ENCODE measurements at regions not wholly inside any gene's neighbourhood (a gene's known extent, or its start where the extent isn't known, plus 50 kb on each side); places are given as distances from the start of the nearest gene placed in this dataset.

DNA sequence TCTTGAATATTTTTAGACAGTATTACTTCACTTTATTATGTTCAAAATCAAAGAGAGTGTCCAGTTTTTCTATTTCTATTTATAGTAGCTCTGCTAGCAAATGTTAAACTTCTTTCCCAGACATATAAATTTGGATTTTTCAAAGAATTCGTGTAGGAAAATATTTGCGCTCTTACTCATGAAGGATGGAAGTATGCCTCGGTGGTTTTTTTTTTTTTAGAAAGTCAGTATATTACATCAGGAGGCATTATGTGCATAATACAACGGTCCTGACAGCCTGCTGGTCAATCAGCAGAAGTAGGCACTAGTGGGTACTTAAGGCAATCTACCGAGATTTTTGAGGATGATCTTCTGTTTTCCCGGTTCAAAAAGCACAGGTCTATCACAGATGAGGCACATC is 249.3 kb downstream of the TBX18 start (continued):
- TF ChIP-seq SAFB (IDR thresholded peaks at IDR 0.05; ENCODE audit: borderline replicate concordance, low read depth, low read length) (no peak), TCFL5 (CRISPR knock-in tag; conservative IDR thresholded peaks at IDR 0.05) (no peak), SP1 (CRISPR knock-in tag; IDR thresholded peaks at IDR 0.05) (no peak), BCOR (IDR thresholded peaks at IDR 0.05) (no peak)
- TF ChIP-seq, protein P1, sequence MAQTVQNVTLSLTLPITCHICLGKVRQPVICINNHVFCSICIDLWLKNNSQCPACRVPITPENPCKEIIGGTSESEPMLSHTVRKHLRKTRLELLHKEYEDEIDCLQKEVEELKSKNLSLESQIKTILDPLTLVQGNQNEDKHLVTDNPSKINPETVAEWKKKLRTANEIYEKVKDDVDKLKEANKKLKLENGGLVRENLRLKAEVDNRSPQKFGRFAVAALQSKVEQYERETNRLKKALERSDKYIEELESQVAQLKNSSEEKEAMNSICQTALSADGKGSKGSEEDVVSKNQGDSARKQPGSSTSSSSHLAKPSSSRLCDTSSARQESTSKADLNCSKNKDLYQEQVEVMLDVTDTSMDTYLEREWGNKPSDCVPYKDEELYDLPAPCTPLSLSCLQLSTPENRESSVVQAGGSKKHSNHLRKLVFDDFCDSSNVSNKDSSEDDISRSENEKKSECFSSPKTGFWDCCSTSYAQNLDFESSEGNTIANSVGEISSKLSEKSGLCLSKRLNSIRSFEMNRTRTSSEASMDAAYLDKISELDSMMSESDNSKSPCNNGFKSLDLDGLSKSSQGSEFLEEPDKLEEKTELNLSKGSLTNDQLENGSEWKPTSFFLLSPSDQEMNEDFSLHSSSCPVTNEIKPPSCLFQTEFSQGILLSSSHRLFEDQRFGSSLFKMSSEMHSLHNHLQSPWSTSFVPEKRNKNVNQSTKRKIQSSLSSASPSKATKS (CRISPR knock-in tag; IDR thresholded peaks at IDR 0.05), result no peak
- TF ChIP-seq, protein P2, sequence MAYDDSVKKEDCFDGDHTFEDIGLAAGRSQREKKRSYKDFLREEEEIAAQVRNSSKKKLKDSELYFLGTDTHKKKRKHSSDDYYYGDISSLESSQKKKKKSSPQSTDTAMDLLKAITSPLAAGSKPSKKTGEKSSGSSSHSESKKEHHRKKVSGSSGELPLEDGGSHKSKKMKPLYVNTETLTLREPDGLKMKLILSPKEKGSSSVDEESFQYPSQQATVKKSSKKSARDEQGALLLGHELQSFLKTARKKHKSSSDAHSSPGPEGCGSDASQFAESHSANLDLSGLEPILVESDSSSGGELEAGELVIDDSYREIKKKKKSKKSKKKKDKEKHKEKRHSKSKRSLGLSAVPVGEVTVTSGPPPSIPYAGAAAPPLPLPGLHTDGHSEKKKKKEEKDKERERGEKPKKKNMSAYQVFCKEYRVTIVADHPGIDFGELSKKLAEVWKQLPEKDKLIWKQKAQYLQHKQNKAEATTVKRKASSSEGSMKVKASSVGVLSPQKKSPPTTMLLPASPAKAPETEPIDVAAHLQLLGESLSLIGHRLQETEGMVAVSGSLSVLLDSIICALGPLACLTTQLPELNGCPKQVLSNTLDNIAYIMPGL (CRISPR knock-in tag; IDR thresholded peaks at IDR 0.05), result no peak

DNA sequence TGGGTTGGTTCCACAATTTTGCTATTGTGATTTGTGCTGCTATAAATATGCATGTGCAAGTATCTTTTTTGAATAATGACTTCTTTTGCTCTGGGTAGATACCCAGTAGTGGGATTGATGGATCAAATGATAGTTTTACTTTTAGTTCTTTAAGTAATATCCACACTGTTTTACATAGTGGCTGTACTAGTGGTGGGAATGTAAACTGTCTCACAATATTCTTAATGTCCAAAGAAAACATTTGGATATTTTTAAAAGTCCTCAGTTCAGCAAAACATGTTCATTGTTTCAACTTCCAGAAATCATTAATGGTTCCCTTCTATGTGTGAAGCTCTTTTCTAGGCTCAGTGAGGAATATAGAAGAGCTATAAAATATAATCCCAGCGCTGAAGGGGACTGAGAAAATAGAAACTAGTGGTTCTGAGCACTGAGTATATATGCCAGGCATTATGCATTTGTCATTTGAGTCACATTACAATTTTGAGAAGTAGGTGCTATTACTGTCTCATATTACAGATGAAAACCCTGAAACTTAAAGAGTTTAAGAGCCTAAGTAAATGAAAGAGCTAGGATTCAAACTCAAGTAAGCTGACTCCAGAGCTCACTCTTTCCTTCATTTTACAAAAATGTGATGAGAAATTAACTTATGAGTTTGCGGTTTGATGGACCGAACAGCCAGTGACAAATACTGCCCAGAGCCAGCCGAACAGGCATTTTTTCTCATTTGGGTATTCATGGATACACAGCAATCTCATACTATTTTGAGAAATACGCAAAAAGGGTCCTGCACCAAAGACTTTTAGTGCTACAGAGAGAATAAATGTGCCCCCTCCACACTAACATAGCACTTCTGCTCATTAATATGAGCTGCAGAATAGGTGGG is 250.1 kb downstream of the TBX18 start:
- no peaks in the 10 kb centered on the region for H3K9me3 ChIP-seq (replicated peaks; ENCODE audit: control insufficient read depth, insufficient read depth, low read depth, low read length)
- H2AFZ ChIP-seq (ENCODE audit: low read depth, low read length), result no peak overlapping the region
- H3K9me1 ChIP-seq (ENCODE audit: control insufficient read depth, insufficient read depth, low read length), result no peaks in the 10 kb centered on the region
- no peak overlapping the region for H3K4me3 ChIP-seq
- no peak for ATAC-seq
- in situ Hi-C loops (cut with MboI) (no loop called here), intact Hi-C loops (cut with micrococcal nuclease) (no loop called here)
- ChIA-PET POLR2A (no interaction called here), CTCF (ENCODE audit: low intra/inter-chr PET ratio) (no interaction called here)
- H3K36me3 ChIP-seq (ENCODE audit: control insufficient read depth, insufficient read depth, low read length), result no peaks in the 10 kb centered on the region
- TF ChIP-seq ZSCAN32 (CRISPR knock-in tag; IDR thresholded peaks at IDR 0.05) (no peak), HLTF (IDR thresholded peaks at IDR 0.05) (no peak), PHF8 (IDR thresholded peaks at IDR 0.05; ENCODE audit: borderline replicate concordance, low read length) (no peak), ZNF717 (CRISPR knock-in tag; IDR thresholded peaks at IDR 0.05) (no peak), KLF16 (IDR thresholded peaks at IDR 0.05) (no peak), ZNF274 (IDR thresholded peaks at IDR 0.05; ENCODE audit: borderline replicate concordance, low read depth, low read length) (no peak)
- DNase-seq (ENCODE audit: extremely low read depth in 1 of 4, low spot score in 3 of 4), result no peak
- H3K4me1 ChIP-seq (replicated peaks in 1 of 2; ENCODE audit: control insufficient read depth in 2 of 2, insufficient read depth in 2 of 2, low read length in 2 of 2), result no peaks in the 10 kb centered on the region
- BruUV-seq (replicated peaks), result no TSS peak
- H3K79me2 ChIP-seq (ENCODE audit: control insufficient read depth, insufficient read depth, low read length), result no peaks in the 10 kb centered on the region
- FAIRE-seq, result no peak
- 2% methylated on average over 5 of the region's 5 CpGs for WGBS (ENCODE audit: insufficient coverage, low coverage, missing lambda C conversion rate)
- no peak overlapping the region for H3K9ac ChIP-seq (ENCODE audit: insufficient read depth in 1 of 2, low read depth in 2 of 2, low read length in 2 of 2)
- H3K4me2 ChIP-seq (ENCODE audit: insufficient read depth, low read length), result no peak overlapping the region
- H4K20me1 ChIP-seq (replicated peaks; ENCODE audit: control insufficient read depth, insufficient read depth, low read length), result no peaks in the 10 kb centered on the region
- no peaks in the 10 kb centered on the region for H3K27me3 ChIP-seq (ENCODE audit: control insufficient read depth in 2 of 2, insufficient read depth in 2 of 2, low read length in 2 of 2)
- no peak overlapping the region for H3K27ac ChIP-seq (ENCODE audit: extremely low read depth, low read depth, low read length)

Data from K562 (cell line).